ENCODE measurements at regions not wholly inside any gene's neighbourhood (a gene's known extent, or its start where the extent isn't known, plus 50 kb on each side); places are given as distances from the start of the nearest gene placed in this dataset.
A peak's percentile ranks its signal among the peaks of the same experiment; 100 is the strongest.

DNA sequence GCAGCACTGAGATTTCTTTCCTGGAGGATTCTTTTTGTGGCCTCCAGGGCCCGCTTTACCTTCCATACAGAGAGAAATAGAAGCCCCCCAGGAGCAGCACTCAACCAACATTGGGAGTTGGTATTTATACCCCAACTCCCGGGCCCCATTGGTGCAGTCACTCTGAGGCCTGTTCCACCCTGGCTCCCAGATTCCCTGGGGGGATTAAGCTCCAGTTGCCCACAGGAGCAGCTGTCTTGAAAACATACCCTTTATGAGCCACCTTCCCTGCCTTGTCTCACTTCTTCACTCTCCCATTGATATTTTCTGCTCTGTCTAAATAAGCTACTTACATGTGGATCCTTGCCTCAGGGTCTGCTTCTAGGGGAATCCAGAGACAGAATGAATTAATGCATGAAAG lies 167.8 kb downstream of the KATNIP start (continued):
- TF ChIP-seq, protein P1, sequence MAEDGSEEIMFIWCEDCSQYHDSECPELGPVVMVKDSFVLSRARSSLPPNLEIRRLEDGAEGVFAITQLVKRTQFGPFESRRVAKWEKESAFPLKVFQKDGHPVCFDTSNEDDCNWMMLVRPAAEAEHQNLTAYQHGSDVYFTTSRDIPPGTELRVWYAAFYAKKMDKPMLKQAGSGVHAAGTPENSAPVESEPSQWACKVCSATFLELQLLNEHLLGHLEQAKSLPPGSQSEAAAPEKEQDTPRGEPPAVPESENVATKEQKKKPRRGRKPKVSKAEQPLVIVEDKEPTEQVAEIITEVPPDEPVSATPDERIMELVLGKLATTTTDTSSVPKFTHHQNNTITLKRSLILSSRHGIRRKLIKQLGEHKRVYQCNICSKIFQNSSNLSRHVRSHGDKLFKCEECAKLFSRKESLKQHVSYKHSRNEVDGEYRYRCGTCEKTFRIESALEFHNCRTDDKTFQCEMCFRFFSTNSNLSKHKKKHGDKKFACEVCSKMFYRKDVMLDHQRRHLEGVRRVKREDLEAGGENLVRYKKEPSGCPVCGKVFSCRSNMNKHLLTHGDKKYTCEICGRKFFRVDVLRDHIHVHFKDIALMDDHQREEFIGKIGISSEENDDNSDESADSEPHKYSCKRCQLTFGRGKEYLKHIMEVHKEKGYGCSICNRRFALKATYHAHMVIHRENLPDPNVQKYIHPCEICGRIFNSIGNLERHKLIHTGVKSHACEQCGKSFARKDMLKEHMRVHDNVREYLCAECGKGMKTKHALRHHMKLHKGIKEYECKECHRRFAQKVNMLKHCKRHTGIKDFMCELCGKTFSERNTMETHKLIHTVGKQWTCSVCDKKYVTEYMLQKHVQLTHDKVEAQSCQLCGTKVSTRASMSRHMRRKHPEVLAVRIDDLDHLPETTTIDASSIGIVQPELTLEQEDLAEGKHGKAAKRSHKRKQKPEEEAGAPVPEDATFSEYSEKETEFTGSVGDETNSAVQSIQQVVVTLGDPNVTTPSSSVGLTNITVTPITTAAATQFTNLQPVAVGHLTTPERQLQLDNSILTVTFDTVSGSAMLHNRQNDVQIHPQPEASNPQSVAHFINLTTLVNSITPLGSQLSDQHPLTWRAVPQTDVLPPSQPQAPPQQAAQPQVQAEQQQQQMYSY (CRISPR knock-in tag; IDR thresholded peaks at IDR 0.05), result no peak
- TF ChIP-seq, protein P2, sequence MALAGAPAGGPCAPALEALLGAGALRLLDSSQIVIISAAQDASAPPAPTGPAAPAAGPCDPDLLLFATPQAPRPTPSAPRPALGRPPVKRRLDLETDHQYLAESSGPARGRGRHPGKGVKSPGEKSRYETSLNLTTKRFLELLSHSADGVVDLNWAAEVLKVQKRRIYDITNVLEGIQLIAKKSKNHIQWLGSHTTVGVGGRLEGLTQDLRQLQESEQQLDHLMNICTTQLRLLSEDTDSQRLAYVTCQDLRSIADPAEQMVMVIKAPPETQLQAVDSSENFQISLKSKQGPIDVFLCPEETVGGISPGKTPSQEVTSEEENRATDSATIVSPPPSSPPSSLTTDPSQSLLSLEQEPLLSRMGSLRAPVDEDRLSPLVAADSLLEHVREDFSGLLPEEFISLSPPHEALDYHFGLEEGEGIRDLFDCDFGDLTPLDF (CRISPR knock-in tag; IDR thresholded peaks at IDR 0.05), result no peak
- TF ChIP-seq NR3C1 (CRISPR knock-in tag; conservative IDR thresholded peaks at IDR 0.05; ENCODE audit: low read depth) (no peak), MYBL2 (CRISPR knock-in tag; IDR thresholded peaks at IDR 0.05) (no peak)
- TF ChIP-seq, protein P3, sequence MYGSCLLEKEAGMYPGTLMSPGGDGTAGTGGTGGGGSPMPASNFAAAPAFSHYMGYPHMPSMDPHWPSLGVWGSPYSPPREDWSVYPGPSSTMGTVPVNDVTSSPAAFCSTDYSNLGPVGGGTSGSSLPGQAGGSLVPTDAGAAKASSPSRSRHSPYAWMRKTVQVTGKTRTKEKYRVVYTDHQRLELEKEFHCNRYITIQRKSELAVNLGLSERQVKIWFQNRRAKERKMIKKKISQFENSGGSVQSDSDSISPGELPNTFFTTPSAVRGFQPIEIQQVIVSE (CRISPR knock-in tag; IDR thresholded peaks at IDR 0.05; ENCODE audit: borderline replicate concordance), result no peak

DNA sequence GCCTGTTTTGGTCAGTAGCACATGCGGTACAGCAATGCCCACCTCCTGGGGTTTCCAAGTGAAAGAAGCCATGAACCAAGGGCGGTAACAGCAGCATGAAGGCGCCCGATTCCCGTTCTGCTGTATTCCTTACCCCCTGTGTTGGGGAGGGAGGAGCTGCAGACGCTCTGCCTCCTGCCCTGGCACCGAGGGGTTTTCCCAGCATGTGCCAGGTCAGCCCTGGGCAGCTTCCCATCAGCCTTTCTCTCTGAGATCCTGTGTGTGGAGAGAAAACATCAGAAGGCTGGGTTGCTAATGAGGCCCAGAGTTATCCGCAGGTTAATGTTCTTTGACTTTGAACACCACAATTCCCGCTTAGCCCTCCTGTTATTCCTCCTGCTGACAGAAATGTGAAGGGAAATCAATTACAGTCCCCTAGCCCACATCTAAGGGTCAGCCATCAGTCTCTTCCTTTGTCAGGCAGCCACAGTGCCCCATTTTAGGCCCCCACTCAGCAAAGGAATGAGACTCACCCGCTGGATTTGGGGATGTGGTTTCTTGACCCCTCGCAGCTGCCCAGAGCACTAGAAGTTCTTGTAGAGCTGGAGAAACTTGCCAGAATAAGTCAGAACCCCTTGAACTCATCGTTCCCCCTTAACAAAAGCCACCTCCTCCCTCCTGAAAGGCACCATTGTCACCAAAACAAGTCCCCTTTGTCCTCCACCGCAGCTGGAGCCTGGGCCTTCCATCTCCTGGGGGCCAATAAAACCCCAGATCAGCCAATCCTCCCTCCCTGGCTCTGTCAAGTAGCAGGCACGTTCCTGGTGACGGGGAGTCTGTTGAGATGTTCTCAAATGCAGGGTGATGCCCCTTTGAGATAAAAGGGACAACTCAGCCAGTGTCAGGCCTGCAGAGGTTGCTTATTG lies 168.5 kb downstream of the KATNIP start:
- Mint-ChIP-seq H3K27ac (peak overlapping the region; percentile 50; the same call in 1 of the 2 replicates), H3K36me3 (no peaks in the 10 kb centered on the region), H3K4me1 (peaks cover 23% of the 10 kb centered on the region), H3K27me3 (ENCODE audit: low read depth) (no peaks in the 10 kb centered on the region), H3K9me3 (no peaks in the 10 kb centered on the region; the same call in 1 of the 2 replicates), H3K4me3 (no peak overlapping the region)
- POLR2A ChIA-PET, result no interaction called here
- TF ChIP-seq HMGA2 (CRISPR knock-in tag; IDR thresholded peaks at IDR 0.05), result peak; percentile 22; the same call in 1 of the 2 replicates
- no peak for TF ChIP-seq PRRX2 (CRISPR knock-in tag; IDR thresholded peaks at IDR 0.05)
- no peak for DNase-seq (ENCODE audit: low spot score)
- ATAC-seq, result no peak
- CTCF ChIA-PET, result interaction anchor here (1.1 to 1.5 kb wide), 3 partner anchors 20 to 79 kb away, joined by 3 to 5 read pairs (median 4); no protein-coding TSS in a partner anchor

DNA sequence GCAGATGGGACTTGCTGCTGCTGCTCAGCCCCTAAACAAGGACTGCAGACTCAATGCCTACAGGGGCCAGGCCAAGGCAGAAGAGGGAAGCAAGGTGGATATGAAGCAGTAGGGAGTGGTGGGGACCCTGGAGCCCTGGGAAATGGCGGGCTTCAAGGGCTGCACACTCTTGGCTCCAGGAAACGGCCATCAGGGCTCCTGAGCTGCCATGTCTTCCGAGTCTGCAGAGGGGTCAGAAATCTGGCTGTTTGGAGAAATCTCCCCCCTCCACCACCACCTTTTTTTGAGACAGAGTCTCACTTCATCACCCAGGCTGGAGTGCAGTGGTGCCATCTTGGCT lies 169.1 kb downstream of the KATNIP start:
- Mint-ChIP-seq H3K27ac (no peak overlapping the region), H3K36me3 (no peaks in the 10 kb centered on the region), H3K9me3 (no peaks in the 10 kb centered on the region; the same call in 1 of the 2 replicates), H3K27me3 (ENCODE audit: low read depth) (no peaks in the 10 kb centered on the region), H3K4me1 (peaks cover 23% of the 10 kb centered on the region), H3K4me3 (no peak overlapping the region)
- CTCF ChIA-PET, result interaction anchor here (1.4 to 6.1 kb wide), 3 partner anchors 20 to 149 kb away, joined by 3 to 25 read pairs (median 5); no protein-coding TSS in a partner anchor
- TF ChIP-seq, protein P4, sequence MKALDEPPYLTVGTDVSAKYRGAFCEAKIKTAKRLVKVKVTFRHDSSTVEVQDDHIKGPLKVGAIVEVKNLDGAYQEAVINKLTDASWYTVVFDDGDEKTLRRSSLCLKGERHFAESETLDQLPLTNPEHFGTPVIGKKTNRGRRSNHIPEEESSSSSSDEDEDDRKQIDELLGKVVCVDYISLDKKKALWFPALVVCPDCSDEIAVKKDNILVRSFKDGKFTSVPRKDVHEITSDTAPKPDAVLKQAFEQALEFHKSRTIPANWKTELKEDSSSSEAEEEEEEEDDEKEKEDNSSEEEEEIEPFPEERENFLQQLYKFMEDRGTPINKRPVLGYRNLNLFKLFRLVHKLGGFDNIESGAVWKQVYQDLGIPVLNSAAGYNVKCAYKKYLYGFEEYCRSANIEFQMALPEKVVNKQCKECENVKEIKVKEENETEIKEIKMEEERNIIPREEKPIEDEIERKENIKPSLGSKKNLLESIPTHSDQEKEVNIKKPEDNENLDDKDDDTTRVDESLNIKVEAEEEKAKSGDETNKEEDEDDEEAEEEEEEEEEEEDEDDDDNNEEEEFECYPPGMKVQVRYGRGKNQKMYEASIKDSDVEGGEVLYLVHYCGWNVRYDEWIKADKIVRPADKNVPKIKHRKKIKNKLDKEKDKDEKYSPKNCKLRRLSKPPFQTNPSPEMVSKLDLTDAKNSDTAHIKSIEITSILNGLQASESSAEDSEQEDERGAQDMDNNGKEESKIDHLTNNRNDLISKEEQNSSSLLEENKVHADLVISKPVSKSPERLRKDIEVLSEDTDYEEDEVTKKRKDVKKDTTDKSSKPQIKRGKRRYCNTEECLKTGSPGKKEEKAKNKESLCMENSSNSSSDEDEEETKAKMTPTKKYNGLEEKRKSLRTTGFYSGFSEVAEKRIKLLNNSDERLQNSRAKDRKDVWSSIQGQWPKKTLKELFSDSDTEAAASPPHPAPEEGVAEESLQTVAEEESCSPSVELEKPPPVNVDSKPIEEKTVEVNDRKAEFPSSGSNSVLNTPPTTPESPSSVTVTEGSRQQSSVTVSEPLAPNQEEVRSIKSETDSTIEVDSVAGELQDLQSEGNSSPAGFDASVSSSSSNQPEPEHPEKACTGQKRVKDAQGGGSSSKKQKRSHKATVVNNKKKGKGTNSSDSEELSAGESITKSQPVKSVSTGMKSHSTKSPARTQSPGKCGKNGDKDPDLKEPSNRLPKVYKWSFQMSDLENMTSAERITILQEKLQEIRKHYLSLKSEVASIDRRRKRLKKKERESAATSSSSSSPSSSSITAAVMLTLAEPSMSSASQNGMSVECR (CRISPR knock-in tag; IDR thresholded peaks at IDR 0.05; ENCODE audit: borderline replicate concordance), result no peak
- 0 out of 2 replicates have a peak, but pooled peaks have one; percentile 0 for TF ChIP-seq HMGA2 (CRISPR knock-in tag; IDR thresholded peaks at IDR 0.05)
- ATAC-seq (no peak), DNase-seq (ENCODE audit: low spot score) (no peak)
- POLR2A ChIA-PET, result no interaction called here

Measured in WTC11 (cell line).